ENCODE measurements at regions not wholly inside any gene's neighbourhood (a gene's known extent, or its start where the extent isn't known, plus 50 kb on each side); places are given as distances from the start of the nearest gene placed in this dataset.

GRCh38 chr14:22417914-22418313 is 171.1 kb downstream of the DAD1 start:
- TF ChIP-seq, protein P1, sequence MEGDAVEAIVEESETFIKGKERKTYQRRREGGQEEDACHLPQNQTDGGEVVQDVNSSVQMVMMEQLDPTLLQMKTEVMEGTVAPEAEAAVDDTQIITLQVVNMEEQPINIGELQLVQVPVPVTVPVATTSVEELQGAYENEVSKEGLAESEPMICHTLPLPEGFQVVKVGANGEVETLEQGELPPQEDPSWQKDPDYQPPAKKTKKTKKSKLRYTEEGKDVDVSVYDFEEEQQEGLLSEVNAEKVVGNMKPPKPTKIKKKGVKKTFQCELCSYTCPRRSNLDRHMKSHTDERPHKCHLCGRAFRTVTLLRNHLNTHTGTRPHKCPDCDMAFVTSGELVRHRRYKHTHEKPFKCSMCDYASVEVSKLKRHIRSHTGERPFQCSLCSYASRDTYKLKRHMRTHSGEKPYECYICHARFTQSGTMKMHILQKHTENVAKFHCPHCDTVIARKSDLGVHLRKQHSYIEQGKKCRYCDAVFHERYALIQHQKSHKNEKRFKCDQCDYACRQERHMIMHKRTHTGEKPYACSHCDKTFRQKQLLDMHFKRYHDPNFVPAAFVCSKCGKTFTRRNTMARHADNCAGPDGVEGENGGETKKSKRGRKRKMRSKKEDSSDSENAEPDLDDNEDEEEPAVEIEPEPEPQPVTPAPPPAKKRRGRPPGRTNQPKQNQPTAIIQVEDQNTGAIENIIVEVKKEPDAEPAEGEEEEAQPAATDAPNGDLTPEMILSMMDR (conservative IDR thresholded peaks at IDR 0.05) = no peak
- TF ChIP-seq EZH2 (IDR thresholded peaks at IDR 0.05; ENCODE audit: low read depth) = no peak

Data from PC-9 (cell line).